K562 (cell line): ENCODE measurements at regions not wholly inside any gene's neighbourhood (a gene's known extent, or its start where the extent isn't known, plus 50 kb on each side); places are given as distances from the start of the nearest gene placed in this dataset.

Experiments
- ATAC-seq: fragments of 200-7000 bp; cut with Tn5 transposase; 3 replicates; pipeline ENCODE4 v1.9.1; 2020; ENCODE audit warnings: moderate library complexity
- BruUV-seq: library from RNA; stranded (reverse); fragments of 400-500 nt; replicated peaks from 2 replicates; lab custom pipeline; 2021; lab: Mats Ljungman, UMichigan
- CTCF ChIA-PET: fragments of 300-600 bp; formaldehyde crosslinking; extraction: SDS; loops from one replicate; lab custom pipeline; 2021; ENCODE audit warnings: low intra/inter-chr PET ratio; lab: Yijun Ruan, JAX
- POLR2A ChIA-PET: fragments of 300-600, 350-650 bp; sonication (Branson Sonifier 250); formaldehyde crosslinking; extraction: SDS; loops from one replicate; lab custom pipeline; 2021; ENCODE audit warnings: antibody characterized with exemption, inconsistent platforms; lab: Yijun Ruan, JAX
- DNase-seq, 4 experiments: peaks; one replicate each; pipeline versions ENCODE4 v3.0.0 to v3.0.0-alpha.2; 2011 to 2018; ENCODE audit warnings: low spot score in 3 of 4, mixed read lengths in 3 of 4; ENCODE audit errors: extremely low read depth in 1 of 4
- FAIRE-seq: peaks from 2 replicates; lab custom pipeline; 2011; peaks lifted over from hg19 to GRCh38; lab: Jason Lieb, UNC
- H2AFZ ChIP-seq: 2 replicates; pipeline ENCODE4 v1.6.0; 2011; ENCODE audit warnings: low read depth, low read length, control low read depth, inconsistent platforms
- H3K27ac ChIP-seq: fragments of 200-600 bp; 3 replicates; pipeline ENCODE4 v1.8.0; 2011; ENCODE audit warnings: low read depth, mild to moderate bottlenecking, control low read depth, inconsistent platforms, low read length, moderate library complexity, mixed read lengths; ENCODE audit errors: extremely low read depth
- H3K27me3 ChIP-seq, 2 experiments: fragments of 300-600 bp in 1 of 2; 2 replicates in 1 of 2; 3 replicates in 1 of 2; pipeline versions ENCODE4 v1.6.0 to v1.8.0; 2011; ENCODE audit warnings: inconsistent platforms in 2 of 2, low read length in 2 of 2, mild to moderate bottlenecking in 1 of 2, mixed read lengths in 1 of 2, moderate library complexity in 1 of 2; ENCODE audit not compliant: control insufficient read depth in 2 of 2, insufficient read depth in 2 of 2
- H3K36me3 ChIP-seq: fragments of 300-600 bp; 3 replicates; pipeline ENCODE4 v1.8.0; 2011; ENCODE audit warnings: mild to moderate bottlenecking, low read length, inconsistent platforms; ENCODE audit not compliant: control insufficient read depth, insufficient read depth
- H3K4me1 ChIP-seq, 2 experiments: fragments of 200-600 bp in 1 of 2; replicated peaks in 1 of 2; 2 replicates in 1 of 2; 3 replicates in 1 of 2; pipeline versions ENCODE4 v1.5.1 to v1.8.0; 2011; ENCODE audit warnings: inconsistent platforms in 2 of 2, low read length in 2 of 2, mild to moderate bottlenecking in 1 of 2, mixed read lengths in 1 of 2, moderate library complexity in 1 of 2; ENCODE audit not compliant: control insufficient read depth in 2 of 2, insufficient read depth in 2 of 2
- H3K4me2 ChIP-seq: 2 replicates; pipeline ENCODE4 v1.6.1; 2011; ENCODE audit warnings: low read length, control low read depth, inconsistent platforms, mixed read lengths; ENCODE audit not compliant: insufficient read depth
- H3K4me3 ChIP-seq: fragments of 200-600 bp; sonication (generic), shearing (Covaris generic); 2 replicates; pipeline ENCODE4 v1.5.1; 2016; ENCODE audit warnings: control low read depth, inconsistent platforms
- H3K79me2 ChIP-seq: fragments of 200-600 bp; 3 replicates; pipeline ENCODE4 v1.8.0; 2011; ENCODE audit warnings: low read length, inconsistent platforms; ENCODE audit not compliant: control insufficient read depth, insufficient read depth
- H3K9ac ChIP-seq, 2 experiments: 2 replicates each; pipeline versions ENCODE4 v1.6.0 to v1.6.1; 2011; ENCODE audit warnings: low read depth in 2 of 2, low read length in 2 of 2, control low read depth in 1 of 2, inconsistent platforms in 1 of 2, mild to moderate bottlenecking in 1 of 2, mixed read lengths in 1 of 2; ENCODE audit not compliant: insufficient read depth in 1 of 2
- H3K9me1 ChIP-seq: one replicate; pipeline ENCODE4 v1.6.0; 2011; ENCODE audit warnings: inconsistent platforms, mild to moderate bottlenecking, low read length, moderate library complexity; ENCODE audit not compliant: control insufficient read depth, insufficient read depth
- H3K9me3 ChIP-seq: replicated peaks from 2 replicates; pipeline ENCODE4 v1.5.1; 2011; ENCODE audit warnings: low read depth, low read length, inconsistent platforms; ENCODE audit not compliant: control insufficient read depth, insufficient read depth
- H4K20me1 ChIP-seq: replicated peaks from 2 replicates; pipeline ENCODE4 v1.6.1; 2011; ENCODE audit warnings: low read length, inconsistent platforms, mixed read lengths; ENCODE audit not compliant: control insufficient read depth, insufficient read depth
- CEBPG ChIP-seq, 3 experiments: fragments of 200-800 bp in 1 of 3; sonication (Bioruptor generic) in 1 of 3; sonication (generic) in 1 of 3; formaldehyde crosslinking in 1 of 3; IDR thresholded peaks in 2 of 3; conservative IDR thresholded peaks in 1 of 3; 2 replicates each; pipeline versions ENCODE4 v1.6.1 to v1.8.0; 2016 to 2022; ENCODE audit warnings: missing compliant biosample characterization in 2 of 3, missing genetic modification characterization in 2 of 3, mild to moderate bottlenecking in 1 of 3, missing genetic modification reagents in 1 of 3
- DACH1 ChIP-seq: fragments of 450-650 bp; IDR thresholded peaks from 2 replicates; pipeline ENCODE4 v1.6.1; 2018; ENCODE audit not compliant: partially characterized antibody
- DEAF1 ChIP-seq: fragments of 450-650 bp; formaldehyde crosslinking; IDR thresholded peaks from 2 replicates; pipeline ENCODE4 v1.4.0; 2020; ENCODE audit warnings: mild to moderate bottlenecking, moderate library complexity
- FOSL1 ChIP-seq: fragments of 200-800 bp; sonication (Bioruptor generic); conservative IDR thresholded peaks from 2 replicates; pipeline ENCODE4 v1.6.1; 2016; ENCODE audit warnings: missing genetic modification characterization, missing compliant biosample characterization
- FOXK1 ChIP-seq: sonication (generic); formaldehyde crosslinking; IDR thresholded peaks from 2 replicates; pipeline ENCODE4 v1.8.0; 2022; ENCODE audit warnings: missing genetic modification reagents, mild to moderate bottlenecking, borderline replicate concordance
- HNRNPL ChIP-seq: fragments of 200-400 bp; formaldehyde crosslinking; IDR thresholded peaks from 2 replicates; pipeline ENCODE4 v1.6.1; 2017; ENCODE audit warnings: low read depth, mild to moderate bottlenecking, low read length
- ILF3 ChIP-seq: fragments of 450-650 bp; IDR thresholded peaks from 2 replicates; pipeline ENCODE4 v1.6.1; 2018; ENCODE audit warnings: antibody characterized with exemption, mild to moderate bottlenecking, moderate library complexity, borderline replicate concordance
- MAZ ChIP-seq, 2 experiments: fragments of 450-650 bp in 1 of 2; sonication (generic) in 1 of 2; formaldehyde crosslinking; IDR thresholded peaks in 1 of 2; conservative IDR thresholded peaks in 1 of 2; 2 replicates each; pipeline versions ENCODE4 v1.4.0 to v1.5.0; 2020; ENCODE audit warnings: mild to moderate bottlenecking in 1 of 2, missing genetic modification reagents in 1 of 2
- NELFE ChIP-seq: IDR thresholded peaks from 2 replicates; pipeline ENCODE4 v1.6.1; 2011; ENCODE audit warnings: mild to moderate bottlenecking; ENCODE audit not compliant: insufficient read depth, insufficient read length
- TCF3 ChIP-seq: sonication (generic); formaldehyde crosslinking; IDR thresholded peaks from 2 replicates; pipeline ENCODE4 v1.4.0; 2020; ENCODE audit warnings: mild to moderate bottlenecking, missing genetic modification reagents
- TEAD2 ChIP-seq: fragments of 450-650 bp; IDR thresholded peaks from 2 replicates; pipeline ENCODE4 v1.6.1; 2016; ENCODE audit warnings: missing genetic modification characterization, control low read depth, missing compliant biosample characterization
- THRB ChIP-seq: fragments of 450-650 bp; formaldehyde crosslinking; conservative IDR thresholded peaks from 2 replicates; pipeline ENCODE4 v1.4.0; 2022; ENCODE audit warnings: mild to moderate bottlenecking, missing genetic modification characterization
- ZFP36 ChIP-seq: fragments of 150-350 bp; IDR thresholded peaks from 2 replicates; pipeline ENCODE4 v1.6.1; 2018; ENCODE audit warnings: low read length, low read depth; ENCODE audit not compliant: partially characterized antibody
- ZNF212 ChIP-seq: fragments of 450-650 bp; formaldehyde crosslinking; IDR thresholded peaks from 2 replicates; pipeline ENCODE4 v1.4.0; 2020; ENCODE audit warnings: mild to moderate bottlenecking
- ZNF217 ChIP-seq: sonication (generic); formaldehyde crosslinking; IDR thresholded peaks from 2 replicates; pipeline ENCODE4 v1.8.0; 2022; ENCODE audit warnings: mild to moderate bottlenecking, missing genetic modification reagents
- ZNF778 ChIP-seq: fragments of 450-650 bp; formaldehyde crosslinking; IDR thresholded peaks from 2 replicates; pipeline ENCODE4 v1.4.0; 2020; ENCODE audit warnings: mild to moderate bottlenecking, moderate library complexity
- ZNF79 ChIP-seq: fragments of 250-450 bp; sonication (Bioruptor Pico); IDR thresholded peaks from 2 replicates; pipeline ENCODE4 v1.4.0; 2020; ENCODE audit warnings: low read depth, mild to moderate bottlenecking, moderate library complexity
- WGBS: fragments of 100-300 bp; shearing (Covaris generic); methylation state at CpG from one replicate; pipeline ENCODE4 v1.1.6; 2016; ENCODE audit warnings: low coverage, mixed read lengths; ENCODE audit not compliant: insufficient coverage; ENCODE audit errors: missing lambda C conversion rate; 5-methylcytosine and 5-hydroxymethylcytosine counted together
- in situ Hi-C: fragments of 300-500 bp; cut with MboI; formaldehyde crosslinking; loops from 4 replicates; pipeline ENCODE4 v1.15.0; 2018; ENCODE audit warnings: inconsistent platforms, mixed read lengths
- intact Hi-C: fragments of 100-400 bp; cut with micrococcal nuclease; formaldehyde crosslinking; loops from 2 replicates; pipeline ENCODE4 v1.14.2; 2022

GRCh38 chr6:148218542-148219258 is 123.9 kb upstream of the SASH1 start:
- intact Hi-C loops, result no loop called here
- H3K27ac ChIP-seq, result no peak overlapping the region
- ChIA-PET POLR2A (interaction anchor here (0.7 to 0.8 kb wide), 2 partner anchors 8 to 11 kb away, joined by 3 to 5 read pairs; no protein-coding TSS in a partner anchor), CTCF (no interaction called here)
- no peaks in the 10 kb centered on the region for H3K9me3 ChIP-seq
- H3K4me2 ChIP-seq, result no peak overlapping the region
- no peak overlapping the region for H3K4me3 ChIP-seq
- H3K79me2 ChIP-seq, result no peaks in the 10 kb centered on the region
- DNase-seq, result no peak
- no peaks in the 10 kb centered on the region for H3K36me3 ChIP-seq
- H3K9ac ChIP-seq, result no peak overlapping the region
- 3% methylated on average over 3 of the region's 3 CpGs for WGBS
- no peak overlapping the region for H2AFZ ChIP-seq
- in situ Hi-C loops, result no loop called here
- no peaks in the 10 kb centered on the region for H3K4me1 ChIP-seq
- BruUV-seq, result no TSS peak
- H3K9me1 ChIP-seq, result no peaks in the 10 kb centered on the region
- H4K20me1 ChIP-seq, result peaks cover 14% of the 10 kb centered on the region; the same call in 1 of the 2 replicates
- ATAC-seq, result no peak
- peaks cover 4 to 5% of the 10 kb centered on the region in 2 experiments; a peak in 4 of 5 replicates for H3K27me3 ChIP-seq
- TF ChIP-seq MAZ (CRISPR knock-in tag; conservative IDR thresholded peaks at IDR 0.05 in 1 of 2, IDR thresholded peaks at IDR 0.05 in 1 of 2) (no peak), ZNF217 (CRISPR knock-in tag) (no peak), NELFE (no peak), FOXK1 (CRISPR knock-in tag) (no peak), DEAF1 (no peak), THRB (CRISPR knock-in tag) (no peak), FOSL1 (tag) (no peak), ZNF778 (CRISPR knock-in tag) (no peak), TEAD2 (tag) (no peak), ZFP36 (no peak), CEBPG (CRISPR knock-in tag; IDR thresholded peaks at IDR 0.05) (no peak), CEBPG (tag; conservative IDR thresholded peaks at IDR 0.05 in 1 of 2, IDR thresholded peaks at IDR 0.05 in 1 of 2) (no peak), TCF3 (CRISPR knock-in tag) (no peak), HNRNPL (no peak), ZNF212 (no peak), ZNF79 (CRISPR knock-in tag) (no peak), ILF3 (no peak), DACH1 (no peak)
- no peak for FAIRE-seq
